B cell (primary cell): ENCODE measurements at regions not wholly inside any gene's neighbourhood (a gene's known extent, or its start where the extent isn't known, plus 50 kb on each side); places are given as distances from the start of the nearest gene placed in this dataset.

Experiments used
- ATAC-seq: fragments of 200-7000 bp; cut with Tn5 transposase; one replicate; pipeline ENCODE4 v1.10.0; 2021; ENCODE audit warnings: low read depth, mild to moderate bottlenecking, moderate number of reproducible peaks, moderate library complexity
- CTCF ChIA-PET: fragments of 350-600 bp; sonication (Branson Sonifier 250); formaldehyde crosslinking; loops from one replicate; lab custom pipeline; 2021; ENCODE audit warnings: antibody characterized with exemption, inconsistent platforms; lab: Charles Lee
- POLR2A ChIA-PET: fragments of 350-600 bp; sonication (Branson Sonifier 250); formaldehyde crosslinking; loops from one replicate; lab custom pipeline; 2021; ENCODE audit warnings: antibody characterized with exemption; lab: Charles Lee
- DNase-seq: peaks from one replicate; pipeline ENCODE4 v3.0.0; 2013
- H2AFZ ChIP-seq: 2 replicates; pipeline ENCODE4 v1.6.1; 2012; ENCODE audit warnings: mild to moderate bottlenecking, low read depth, low read length; ENCODE audit not compliant: insufficient read depth, poor library complexity, severe bottlenecking
- H3K27ac ChIP-seq, 2 donors: 1 replicate in 1 of 2; 2 replicates in 1 of 2; pipeline ENCODE4 v1.5.1; 2012 to 2013; ENCODE audit warnings: low read length in 2 of 2, mild to moderate bottlenecking in 2 of 2, moderate library complexity in 1 of 2
- H3K27me3 ChIP-seq, 4 experiments: fragments of 200-600 bp in 1 of 4; sonication (generic) in 1 of 4; replicated peaks in 1 of 4; 1 replicate in 2 of 4; 2 replicates in 2 of 4; pipeline versions ENCODE4 v1.6.1 to v1.7.0; 2013 to 2016; ENCODE audit warnings: low read length in 3 of 4, mild to moderate bottlenecking in 2 of 4, mixed read lengths in 1 of 4, moderate library complexity in 1 of 4; ENCODE audit not compliant: insufficient read depth in 4 of 4, control insufficient read depth in 3 of 4; ENCODE audit errors: control extremely low read depth in 1 of 4
- H3K36me3 ChIP-seq, 2 experiments: replicated peaks in 1 of 2; 1 replicate in 1 of 2; 2 replicates in 1 of 2; pipeline versions ENCODE4 v1.6.1 to v1.7.1; 2013; ENCODE audit warnings: low read length in 1 of 2; ENCODE audit not compliant: insufficient read depth in 2 of 2, control insufficient read depth in 1 of 2; ENCODE audit errors: control extremely low read depth in 1 of 2, extremely low read depth in 1 of 2
- H3K4me1 ChIP-seq, 2 donors: fragments of 200-600 bp in 1 of 2; sonication (generic) in 1 of 2; 1 replicate in 1 of 2; 2 replicates in 1 of 2; pipeline versions ENCODE4 v1.5.1 to v1.6.1; 2013 to 2017; ENCODE audit warnings: low read length in 2 of 2; ENCODE audit not compliant: control insufficient read depth in 2 of 2, insufficient read depth in 2 of 2
- H3K4me2 ChIP-seq: replicated peaks from 2 replicates; pipeline ENCODE3; 2012; ENCODE audit warnings: mild to moderate bottlenecking, low read depth, low read length; ENCODE audit not compliant: poor library complexity, severe bottlenecking
- H3K4me3 ChIP-seq, 5 experiments: fragments of 200-600 bp in 1 of 5; sonication (generic) in 1 of 5; 1 replicate in 3 of 5; 2 replicates in 2 of 5; pipeline versions ENCODE4 v1.5.1 to v1.7.0; 2011 to 2016; ENCODE audit warnings: low read length in 4 of 5, mild to moderate bottlenecking in 4 of 5, low read depth in 2 of 5, control low read depth in 1 of 5, moderate library complexity in 1 of 5; ENCODE audit not compliant: insufficient read depth in 1 of 5; ENCODE audit errors: control extremely low read depth in 1 of 5, extremely low read depth in 1 of 5
- H3K79me2 ChIP-seq: fragments of 200-600 bp; sonication (generic); one replicate; pipeline ENCODE4 v1.6.0; 2016; ENCODE audit warnings: low read length; ENCODE audit not compliant: control insufficient read depth, insufficient read depth
- H3K9ac ChIP-seq: fragments of 200-600 bp; sonication (generic); 2 replicates; pipeline ENCODE4 v1.6.1; 2017; ENCODE audit warnings: mild to moderate bottlenecking, low read length, moderate library complexity
- H3K9me3 ChIP-seq, 3 donors: one replicate each; pipeline versions ENCODE4 v1.6.1 to v1.7.1; 2013; ENCODE audit warnings: low read length in 2 of 3; ENCODE audit not compliant: control insufficient read depth in 2 of 3, insufficient read depth in 1 of 3; ENCODE audit errors: control extremely low read depth in 1 of 3
- H4K20me1 ChIP-seq: 2 replicates; pipeline ENCODE4 v1.6.0; 2012; ENCODE audit warnings: mild to moderate bottlenecking, low read length; ENCODE audit not compliant: insufficient read depth, control insufficient read depth, poor library complexity, severe bottlenecking
- H3K27ac Mint-ChIP-seq: one replicate; pipeline ENCODE4 v1.8.0; 2021; ENCODE audit warnings: mixed read lengths
- H3K27me3 Mint-ChIP-seq: one replicate; pipeline ENCODE4 v1.8.0; 2021; ENCODE audit warnings: mixed read lengths
- H3K4me1 Mint-ChIP-seq: one replicate; pipeline ENCODE4 v1.8.0; 2021; ENCODE audit warnings: mixed read lengths
- H3K4me3 Mint-ChIP-seq: one replicate; pipeline ENCODE4 v1.8.0; 2021; ENCODE audit warnings: mixed read lengths
- H3K9me3 Mint-ChIP-seq: one replicate; pipeline ENCODE4 v1.8.0; 2022; ENCODE audit warnings: mixed read lengths; ENCODE audit not compliant: insufficient read depth
- CTCF ChIP-seq: fragments of 200-600 bp; IDR thresholded peaks from one replicate; pipeline ENCODE4 v1.8.0; 2022; ENCODE audit warnings: antibody characterized with exemption, mild to moderate bottlenecking
- EZH2 ChIP-seq: IDR thresholded peaks from 2 replicates; pipeline ENCODE4 v1.6.1; 2012; ENCODE audit warnings: borderline replicate concordance, low read depth, mild to moderate bottlenecking, moderate library complexity, low read length; ENCODE audit not compliant: insufficient read depth, poor library complexity, severe bottlenecking
- WGBS: methylation state at CpG from one replicate; pipeline ENCODE4 v1.1.5; 2013; ENCODE audit warnings: missing lambda C conversion rate; ENCODE audit not compliant: insufficient coverage; 5-methylcytosine and 5-hydroxymethylcytosine counted together
- intact Hi-C: fragments of 100-400 bp; cut with micrococcal nuclease; formaldehyde crosslinking; loops from one replicate; pipeline ENCODE4 v1.10.0; 2022

- TF ChIP-seq CTCF (no peak), EZH2 (no peak)
- Histone ChIP-seq H3K4me2 (no peak overlapping the region), H3K4me1 (no peaks in the 10 kb centered on the region), H3K27me3 (no peaks in the 10 kb centered on the region), H3K27ac (no peak overlapping the region), H3K4me3 (no peak overlapping the region), H2AFZ (no peak overlapping the region), H3K36me3 (no peaks in the 10 kb centered on the region), H3K79me2 (no peaks in the 10 kb centered on the region), H3K9ac (no peak overlapping the region), H3K9me3 (peaks cover 0 to 5% (median 0%) of the 10 kb centered on the region in 3 donors), H4K20me1 (no peaks in the 10 kb centered on the region)
- DNase-seq (no peak), ATAC-seq (no peak)
- no peaks in the 10 kb centered on the region for H3K4me1 Mint-ChIP-seq
- intact Hi-C loops: no loop called here
- H3K4me3 Mint-ChIP-seq: no peak overlapping the region
- CTCF ChIA-PET: no interaction called here
- POLR2A ChIA-PET: no interaction called here
- no peak overlapping the region for H3K27ac Mint-ChIP-seq
- peaks cover 3% of the 10 kb centered on the region for H3K27me3 Mint-ChIP-seq
- WGBS: no CpG with 5 or more reads among the region's 1 CpG
- H3K9me3 Mint-ChIP-seq: no peaks in the 10 kb centered on the region
Observed at GRCh38 chr17:63132459-63132911, 166.4 kb downstream of the TANC2 start.

GRCh38 chr17:63133491-63133890 is 167.5 kb downstream of the TANC2 start:
- peaks cover 3% of the 10 kb centered on the region for H3K27me3 Mint-ChIP-seq
- no peak overlapping the region for H3K4me3 Mint-ChIP-seq
- Histone ChIP-seq H2AFZ (no peak overlapping the region), H3K9me3 (peaks cover 0 to 5% (median 0%) of the 10 kb centered on the region in 3 donors), H3K4me2 (no peak overlapping the region), H3K9ac (no peak overlapping the region), H3K27ac (no peak overlapping the region), H3K4me1 (peaks cover 0 to 4% of the 10 kb centered on the region in 2 donors), H3K36me3 (no peaks in the 10 kb centered on the region), H3K4me3 (no peak overlapping the region), H3K79me2 (no peaks in the 10 kb centered on the region), H3K27me3 (no peaks in the 10 kb centered on the region), H4K20me1 (no peaks in the 10 kb centered on the region)
- no peaks in the 10 kb centered on the region for H3K9me3 Mint-ChIP-seq
- TF ChIP-seq CTCF (no peak), EZH2 (no peak)
- POLR2A ChIA-PET: no interaction called here
- CTCF ChIA-PET: no interaction called here
- peaks cover 3% of the 10 kb centered on the region for H3K4me1 Mint-ChIP-seq
- ATAC-seq: no peak
- intact Hi-C loops: no loop called here
- no peak overlapping the region for H3K27ac Mint-ChIP-seq
- no peak for DNase-seq
